DMS53 (cell line): ENCODE measurements at regions not wholly inside any gene's neighbourhood (a gene's known extent, or its start where the extent isn't known, plus 50 kb on each side); places are given as distances from the start of the nearest gene placed in this dataset.

ENCODE experiments used
- DNase-seq: peaks from one replicate; lab custom pipeline; 2025; lab: John Stamatoyannopoulos, UW

- no peak for DNase-seq
Observed at GRCh38 chr2:66721776-66722175, 286.9 kb downstream of the MEIS1 start.

GRCh38 chr2:66724241-66724640 lies 289.3 kb downstream of the MEIS1 start:
- DNase-seq = no peak

- no peak for DNase-seq
Observed at GRCh38 chr2:66729416-66730330, 294.7 kb downstream of the MEIS1 start.

GRCh38 chr2:66730441-66730840 lies 295.5 kb downstream of the MEIS1 start:
- DNase-seq = no peak

- no peak for DNase-seq
Observed at GRCh38 chr2:66733364-66733999, 298.6 kb downstream of the MEIS1 start.

GRCh38 chr2:66748939-66749338 lies 314.0 kb downstream of the MEIS1 start:
- no peak for DNase-seq

- no peak for DNase-seq
Observed at GRCh38 chr2:66749566-66749965, 314.6 kb downstream of the MEIS1 start.

GRCh38 chr2:66753257-66753656 lies 318.3 kb downstream of the MEIS1 start:
- DNase-seq = no peak

- DNase-seq = no peak
Observed at GRCh38 chr2:66753660-66754059, 318.7 kb downstream of the MEIS1 start.

- no peak for DNase-seq
Observed at GRCh38 chr2:66755974-66756373, 321.0 kb downstream of the MEIS1 start.

GRCh38 chr2:66761826-66762225 lies 326.9 kb downstream of the MEIS1 start:
- no peak for DNase-seq

GRCh38 chr2:66762761-66763160 lies 327.8 kb downstream of the MEIS1 start:
- no peak for DNase-seq

- DNase-seq = no peak
Observed at GRCh38 chr2:66766582-66766981, 331.7 kb downstream of the MEIS1 start.

- peak; percentile 60 for DNase-seq
Observed at GRCh38 chr2:66771359-66771976, 336.5 kb downstream of the MEIS1 start.

GRCh38 chr2:66772618-66773017 lies 337.7 kb downstream of the MEIS1 start:
- DNase-seq = peak; percentile 65

- no peak for DNase-seq
Observed at GRCh38 chr2:66775730-66776422, 341.0 kb downstream of the MEIS1 start.

GRCh38 chr2:66781804-66782203 lies 346.9 kb downstream of the MEIS1 start:
- DNase-seq = no peak

- no peak for DNase-seq
Observed at GRCh38 chr2:66782780-66783361, 347.9 kb downstream of the MEIS1 start.

GRCh38 chr2:66789741-66790140 lies 354.8 kb downstream of the MEIS1 start:
- no peak for DNase-seq

- DNase-seq = no peak
Observed at GRCh38 chr2:66790651-66791181, 355.8 kb downstream of the MEIS1 start.

- no peak for DNase-seq
Observed at GRCh38 chr2:66794070-66794469, 359.1 kb downstream of the MEIS1 start.

- DNase-seq = no peak
Observed at GRCh38 chr2:66794551-66794950, 359.6 kb downstream of the MEIS1 start.
